ENCODE measurements at regions not wholly inside any gene's neighbourhood (a gene's known extent, or its start where the extent isn't known, plus 50 kb on each side); places are given as distances from the start of the nearest gene placed in this dataset.

DNA sequence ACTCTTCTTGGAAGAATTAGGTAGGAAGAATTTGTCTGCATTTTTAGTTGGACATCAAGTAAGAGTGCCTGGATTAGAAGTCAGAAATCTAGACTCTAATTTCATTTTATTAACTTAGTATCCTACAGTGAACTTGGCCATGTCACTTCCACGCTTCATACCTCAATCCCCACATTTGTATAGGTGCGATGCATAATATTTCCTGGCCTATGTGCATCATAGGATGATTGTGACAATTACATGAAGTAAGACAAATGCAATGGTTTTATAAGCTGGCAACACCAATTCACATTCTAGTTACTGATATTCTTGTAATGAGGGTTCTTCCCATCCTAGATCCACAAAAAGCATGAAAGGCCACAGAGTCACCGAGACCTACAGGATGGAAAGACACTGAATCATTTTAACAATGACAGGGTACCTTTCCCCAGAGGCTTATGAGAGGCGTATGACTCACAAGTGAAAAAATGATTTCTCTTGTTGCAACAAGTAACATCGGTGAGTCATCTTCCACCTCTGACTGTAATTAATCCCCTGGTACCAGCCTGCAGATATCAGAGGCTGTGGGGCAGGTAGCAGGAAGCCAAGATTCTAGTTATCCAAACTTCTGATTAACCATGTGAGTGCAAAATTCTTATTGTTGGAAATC is 56.0 kb upstream of the OR5AK2 start:
- DNase-seq (ENCODE audit: low spot score) = no peak

DNA sequence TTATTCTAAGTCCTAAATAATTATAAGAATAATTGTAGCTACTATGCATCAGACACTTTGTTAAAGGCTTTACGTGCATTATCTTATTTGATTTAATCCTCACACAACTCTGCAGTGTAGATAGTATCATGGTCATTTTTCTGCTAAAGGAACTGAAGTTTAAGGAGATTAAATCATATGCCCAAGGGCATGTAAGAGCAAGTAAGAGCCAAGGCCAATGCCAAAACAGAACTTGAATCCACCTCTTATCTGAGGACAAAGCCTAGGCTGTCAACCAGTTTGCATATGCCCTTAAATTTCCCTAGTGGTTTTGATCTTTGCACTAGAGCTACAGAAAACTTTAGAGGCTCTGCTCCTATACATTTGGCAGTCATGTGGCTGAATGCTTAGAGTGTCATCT is 65.6 kb upstream of the OR5AK2 start:
- no peak for DNase-seq (ENCODE audit: low spot score)

DNA sequence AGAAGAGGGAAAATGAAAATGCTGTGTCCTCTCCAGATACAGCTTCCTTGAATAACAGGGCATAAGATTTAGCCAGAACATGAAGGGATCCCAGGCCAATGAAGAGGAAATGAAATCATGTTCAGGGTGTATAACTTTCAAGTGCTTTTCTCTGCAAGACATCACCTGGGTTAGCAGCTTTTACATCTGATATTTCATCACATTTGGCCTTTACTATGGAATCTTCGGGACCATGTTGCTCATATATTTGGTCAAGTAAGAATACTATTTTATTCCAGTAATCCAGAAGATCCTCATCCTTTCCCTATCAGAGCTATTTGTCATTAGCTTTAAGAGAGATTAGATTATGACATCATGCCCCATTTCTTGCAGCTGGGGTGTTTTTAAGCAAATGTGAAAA is 66.3 kb upstream of the OR5AK2 start:
- DNase-seq (ENCODE audit: low spot score) = no peak

DNA sequence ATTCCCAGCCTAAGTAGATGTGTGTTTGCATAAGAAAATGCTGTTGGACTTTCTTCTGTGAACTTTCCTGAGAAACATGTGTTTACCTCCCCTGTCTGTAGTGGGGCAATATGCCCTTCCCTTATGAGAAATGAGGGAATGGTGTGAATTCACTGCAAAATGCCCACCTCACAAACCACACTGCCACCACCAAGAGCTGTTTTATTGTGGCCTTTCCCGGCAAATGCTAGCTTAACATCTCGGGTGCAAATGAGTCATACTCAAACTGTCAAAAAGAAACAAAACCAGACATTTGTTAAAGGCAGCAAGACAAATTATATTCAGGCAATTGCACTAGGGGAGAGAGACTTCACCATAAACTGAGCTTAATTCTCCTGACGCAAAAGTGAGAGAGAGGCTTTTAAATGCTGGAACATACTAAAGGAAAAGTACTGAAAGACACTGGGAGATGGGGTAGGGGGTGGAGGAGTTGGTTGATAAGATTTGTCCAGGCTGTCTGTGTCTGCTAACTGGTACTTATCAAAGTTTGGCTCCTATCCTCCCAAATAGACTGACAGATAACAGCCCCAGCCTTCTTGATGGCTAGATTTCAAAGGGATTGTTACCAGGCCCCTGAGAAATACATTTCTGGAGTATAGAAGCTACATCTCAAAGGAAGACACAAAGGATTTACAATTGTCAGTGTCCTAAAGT is 70.9 kb upstream of the OR5AK2 start:
- DNase-seq (ENCODE audit: low spot score) = no peak

DNA sequence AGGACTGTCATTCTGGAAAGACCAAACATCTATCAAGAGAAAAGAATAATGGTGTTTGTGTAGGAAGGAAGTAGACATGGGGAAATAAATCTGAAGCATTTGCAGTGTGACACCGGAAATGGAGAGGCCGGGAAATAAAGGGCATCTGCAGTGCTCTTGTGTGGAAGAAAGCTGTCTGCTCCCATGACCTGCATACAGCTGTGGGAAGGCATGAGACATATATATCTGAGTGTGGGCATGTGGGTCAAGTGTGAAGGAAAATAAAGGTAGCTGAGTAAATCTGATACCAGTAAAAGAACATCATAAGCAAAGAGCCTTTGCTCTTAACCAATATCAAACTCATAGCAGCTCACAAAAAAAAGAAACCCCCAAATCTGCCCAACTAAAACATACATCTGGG is 72.1 kb upstream of the OR5AK2 start:
- DNase-seq (ENCODE audit: low spot score) = no peak

DNA sequence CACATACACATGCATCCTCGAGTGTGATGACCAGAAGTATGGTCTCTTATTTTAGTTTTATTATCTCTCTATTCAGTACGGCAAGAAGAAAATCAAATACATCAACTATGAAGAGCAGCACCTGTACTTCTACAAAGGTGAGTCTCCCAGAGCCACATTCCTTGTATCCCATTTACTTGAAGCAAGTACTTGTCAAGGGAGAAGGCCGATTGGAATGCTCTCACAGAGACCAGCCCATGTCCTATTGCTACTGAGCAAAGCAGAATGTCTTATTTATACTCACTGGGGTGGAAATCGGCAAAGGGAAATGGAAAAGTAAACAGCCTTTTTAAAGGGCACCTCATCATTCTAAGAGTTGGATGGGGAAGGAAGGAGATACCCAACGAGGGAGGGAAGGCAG is 72.6 kb upstream of the OR5AK2 start:
- no peak for DNase-seq (ENCODE audit: low spot score)

DNA sequence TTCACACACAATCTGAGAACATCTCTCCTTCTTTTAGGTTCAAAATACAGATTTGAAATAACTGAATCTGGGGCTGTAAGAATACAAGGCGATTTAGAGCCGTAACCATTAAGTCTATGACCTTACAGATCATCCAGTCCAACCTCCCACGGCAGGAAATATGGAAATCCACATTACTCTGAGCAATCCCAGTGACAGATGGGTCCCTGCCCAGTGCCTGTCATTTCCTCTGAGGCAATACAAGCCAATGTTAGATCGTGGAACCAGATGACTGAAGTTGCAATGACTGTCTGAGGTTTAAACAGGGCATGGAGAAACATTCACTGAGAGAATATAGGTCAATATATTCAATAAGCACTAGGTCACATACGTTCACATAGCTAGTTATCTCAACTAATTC is 77.4 kb upstream of the OR5AK2 start:
- no peak for DNase-seq (ENCODE audit: low spot score)

DNA sequence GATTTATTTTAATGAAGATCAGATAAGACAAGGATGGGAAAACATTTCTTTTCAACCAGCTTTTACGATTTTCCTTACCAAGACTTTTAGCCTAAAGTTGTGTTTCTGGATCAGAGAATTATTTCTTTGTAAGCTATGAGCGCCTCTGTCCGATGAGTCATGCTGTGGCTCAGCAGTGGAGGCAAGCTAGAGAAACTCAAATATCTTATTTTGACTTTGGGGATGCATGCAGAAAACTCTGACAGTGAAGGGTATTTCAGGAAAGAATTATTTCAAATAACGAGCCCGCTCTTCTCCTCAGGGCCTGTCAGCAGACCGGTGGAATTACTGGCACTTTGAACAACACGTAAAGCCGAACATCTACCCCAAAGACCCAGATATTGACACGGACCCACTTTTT is 77.9 kb upstream of the OR5AK2 start:
- DNase-seq (ENCODE audit: low spot score) = no peak

DNA sequence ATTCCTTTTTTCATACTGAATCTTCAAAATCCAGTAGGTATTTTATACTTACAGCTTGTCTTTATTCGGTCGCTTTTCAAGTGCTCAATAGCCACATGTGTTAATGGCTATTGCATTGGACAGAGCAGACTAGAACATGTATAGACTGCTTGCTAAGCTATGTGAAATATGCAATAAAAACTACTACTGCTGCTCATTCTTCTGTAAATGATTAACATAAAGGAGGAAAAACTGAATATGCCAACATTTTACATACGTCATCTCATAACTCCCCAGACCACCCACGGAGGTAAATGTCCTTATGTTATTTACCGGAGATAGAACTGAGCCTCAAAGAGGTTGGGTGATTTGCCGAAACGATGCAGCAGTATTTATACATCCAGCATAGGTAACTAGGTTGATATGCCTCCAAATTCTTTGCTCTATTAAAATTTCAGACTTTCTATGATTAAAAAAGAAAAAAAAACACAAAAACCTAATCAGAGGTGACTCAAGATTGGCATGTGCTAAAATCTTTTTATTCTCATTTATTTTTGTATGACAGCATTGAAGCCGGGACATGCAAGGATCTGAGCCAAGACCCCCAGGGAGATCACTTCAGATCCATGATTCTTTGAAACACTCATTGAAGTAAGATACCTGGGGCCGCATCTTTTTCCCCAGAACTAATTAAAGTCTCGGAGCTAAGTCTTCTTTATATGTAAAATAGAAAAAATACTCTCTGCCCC is 78.5 kb upstream of the OR5AK2 start:
- no peak for DNase-seq (ENCODE audit: low spot score)

DNA sequence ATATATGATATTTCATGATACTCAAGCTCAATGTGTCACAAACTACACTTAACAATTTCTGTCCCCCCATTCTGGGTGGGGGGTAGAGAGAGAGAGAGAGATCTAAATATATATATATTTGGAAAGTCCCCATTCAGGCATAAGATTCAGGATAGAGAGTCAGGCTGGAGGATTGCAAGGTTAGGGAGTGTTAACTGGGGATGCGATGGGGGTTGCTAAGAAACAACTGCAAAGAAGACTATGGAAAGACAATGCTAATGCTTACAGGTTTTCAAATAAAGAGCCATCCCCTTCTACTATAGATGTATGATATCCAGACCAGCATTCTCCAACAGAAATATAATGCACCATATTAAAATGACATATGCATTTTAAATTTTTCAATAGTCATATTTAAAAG is 79.2 kb upstream of the OR5AK2 start:
- no peak for DNase-seq (ENCODE audit: low spot score)

DNA sequence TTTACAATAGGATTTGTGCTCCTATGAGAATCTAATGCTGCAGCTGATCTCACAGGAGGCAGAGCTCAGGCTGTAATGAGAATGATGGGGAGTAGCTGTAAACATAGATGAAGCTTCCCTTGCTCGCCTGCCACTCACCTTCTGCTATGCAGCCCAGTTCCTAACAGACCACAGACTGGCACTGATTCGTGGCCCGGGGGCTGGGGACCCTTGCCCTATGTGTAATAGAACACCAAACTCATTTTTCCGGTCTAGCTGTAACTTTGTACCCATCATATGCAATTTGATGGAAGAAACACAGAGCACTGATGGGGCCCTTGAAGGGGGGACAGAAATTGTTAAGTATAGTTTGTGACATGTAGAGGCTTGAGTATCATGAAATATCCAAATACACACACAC is 79.6 kb upstream of the OR5AK2 start:
- no peak for DNase-seq (ENCODE audit: low spot score)

DNA sequence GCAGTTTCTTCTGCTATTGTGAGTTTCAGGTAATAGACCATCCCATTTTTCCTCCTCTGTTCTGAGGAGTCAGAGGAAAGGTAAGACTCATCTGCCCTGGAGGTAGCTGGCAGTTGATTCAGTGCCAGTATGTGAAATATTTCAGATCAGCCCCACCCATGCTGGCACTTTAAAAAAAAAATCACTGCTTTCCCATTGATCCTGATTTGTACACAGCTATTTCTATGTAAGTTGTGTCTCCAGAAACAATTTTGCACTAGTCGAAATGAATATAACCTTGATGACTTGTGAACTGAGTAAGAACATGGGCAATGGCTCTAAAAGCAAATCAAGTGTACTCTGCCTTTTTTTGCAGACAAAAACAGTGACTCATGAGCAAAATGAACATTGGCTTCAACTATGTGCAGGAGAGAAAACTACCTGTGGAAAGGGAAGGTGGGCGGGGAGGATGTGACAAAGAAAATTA is 82.0 kb upstream of the OR5AK2 start:
- DNase-seq (ENCODE audit: low spot score) = no peak

DNA sequence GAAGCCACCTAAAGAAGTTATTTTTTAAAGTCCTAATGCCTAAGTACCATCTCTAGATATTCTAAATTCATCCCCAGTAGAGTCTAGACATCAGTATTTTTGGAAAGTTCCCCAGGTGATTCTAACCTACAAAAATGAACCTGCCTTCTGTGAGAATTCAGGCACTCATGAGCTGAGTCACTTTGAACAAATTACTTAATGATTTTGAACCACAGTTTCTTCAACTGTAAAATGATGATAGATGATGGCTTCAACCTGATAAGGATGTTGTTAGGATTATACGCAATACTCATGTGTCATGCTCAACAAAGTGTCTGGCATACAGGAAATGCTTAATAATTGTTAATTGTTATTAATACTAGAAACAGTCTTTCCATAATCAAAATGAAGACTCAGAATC is 82.8 kb upstream of the OR5AK2 start:
- no peak for DNase-seq (ENCODE audit: low spot score)

DNA sequence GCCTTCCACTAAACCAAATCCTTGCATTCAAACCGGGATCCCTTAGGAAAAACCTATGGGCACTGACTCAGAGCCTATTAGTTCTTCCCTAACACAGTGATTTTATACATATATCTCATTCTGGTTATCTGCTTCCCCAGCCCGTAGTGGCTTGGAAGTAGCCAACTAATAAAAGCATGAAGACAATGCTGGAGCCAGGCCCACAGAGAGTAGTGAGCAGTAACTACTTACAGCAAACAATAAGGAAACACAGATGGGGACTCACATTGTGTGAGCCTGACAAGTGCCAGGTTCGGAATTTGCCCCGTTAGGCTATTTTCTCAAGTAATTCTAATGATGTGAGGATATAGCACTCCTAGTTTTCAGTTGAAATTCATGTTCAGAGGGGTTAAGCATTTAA is 83.3 kb upstream of the OR5AK2 start:
- no peak for DNase-seq (ENCODE audit: low spot score)

DNA sequence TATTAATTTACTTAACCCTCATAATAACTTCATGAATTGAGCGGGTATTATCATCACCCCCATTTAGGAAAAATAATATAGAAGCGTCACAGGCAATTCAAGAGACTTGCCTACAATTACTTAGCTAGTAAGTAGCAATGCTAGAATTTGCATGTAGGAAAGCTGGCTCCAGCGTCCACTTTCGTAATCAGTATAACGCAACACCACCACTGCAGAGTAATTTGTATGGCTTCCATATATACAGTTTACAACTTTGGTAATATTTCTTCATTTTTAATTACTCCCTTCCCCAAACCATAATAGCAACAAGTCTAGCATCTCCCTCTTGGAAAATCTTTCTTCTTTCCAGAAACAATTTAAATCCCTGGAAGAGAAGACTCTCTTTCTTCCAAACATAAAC is 89.9 kb upstream of the OR5AK2 start:
- no peak for DNase-seq (ENCODE audit: low spot score)

DNA sequence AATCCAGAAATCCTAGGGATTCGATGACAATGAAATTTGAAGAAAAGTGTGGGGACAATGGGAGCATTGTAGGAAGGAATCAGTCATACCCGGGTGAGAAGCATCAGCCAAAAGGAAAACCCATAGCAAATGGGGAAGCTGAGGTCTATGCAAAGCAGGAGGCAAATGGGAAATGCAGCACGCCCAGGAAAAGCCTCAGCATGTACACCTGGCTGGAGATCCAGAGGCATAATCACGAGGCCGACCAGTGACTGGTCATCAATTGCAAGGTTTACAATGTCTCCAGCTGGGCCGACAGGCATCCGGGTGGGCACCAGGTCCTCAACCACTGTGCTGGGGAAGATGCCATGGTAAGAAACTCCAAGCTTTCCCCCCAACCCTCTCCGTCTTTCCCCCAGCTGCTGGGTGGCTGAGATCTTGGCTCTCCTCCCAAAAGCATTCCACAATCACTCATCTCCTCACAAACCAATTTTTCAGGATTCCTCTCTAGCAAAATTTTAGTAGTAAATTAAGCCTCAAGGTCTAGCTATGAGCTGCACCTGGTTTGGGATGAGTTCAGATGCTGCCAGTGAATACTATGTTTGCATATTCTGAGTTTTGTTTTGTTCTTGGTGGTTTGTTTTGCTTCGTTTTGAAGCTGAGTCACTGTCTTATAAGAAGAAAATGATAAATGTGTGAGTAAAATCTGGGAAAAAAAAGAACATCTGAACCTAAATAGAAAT is 98.0 kb upstream of the OR5AK2 start:
- no peak for DNase-seq (ENCODE audit: low spot score)

DNA sequence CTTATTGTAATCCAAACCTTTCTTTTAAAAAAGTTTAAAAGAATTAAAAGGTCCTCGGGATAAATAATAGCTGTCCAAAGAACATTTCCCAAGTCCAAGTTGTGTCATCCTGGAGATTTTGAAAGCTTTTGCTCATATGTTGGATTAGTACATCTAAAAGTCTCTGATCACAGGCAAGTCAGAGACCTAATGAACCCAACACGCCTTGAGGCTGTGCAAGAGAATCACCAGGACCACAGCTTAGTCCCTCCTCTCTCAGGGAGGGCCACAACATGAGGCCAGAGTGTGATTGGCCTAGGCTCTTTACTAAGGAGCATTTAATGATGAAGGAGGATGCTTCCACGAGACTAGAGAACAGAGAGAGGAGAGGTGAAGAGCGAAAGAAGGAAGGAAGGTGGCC is 98.7 kb upstream of the OR5AK2 start:
- DNase-seq (ENCODE audit: low spot score) = no peak

DNA sequence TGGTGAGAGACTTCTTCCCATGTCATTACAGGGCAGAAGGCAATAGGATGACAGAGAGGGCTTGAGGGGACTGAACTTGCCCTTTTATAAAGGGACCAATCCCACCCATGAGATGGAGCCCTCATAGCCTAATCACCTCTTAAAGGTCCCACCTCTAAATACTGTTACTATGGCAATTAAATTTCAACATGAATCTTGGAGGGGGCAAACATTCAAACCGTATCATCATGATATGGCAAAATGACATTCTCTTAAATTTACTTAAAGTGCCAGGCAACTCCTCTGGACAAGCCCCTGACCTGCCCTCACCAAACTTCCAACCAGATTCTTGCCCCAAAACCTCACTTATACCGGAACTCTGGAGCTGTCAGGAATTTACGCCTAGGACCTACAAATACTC is 100.8 kb upstream of the OR5AK2 start:
- no peak for DNase-seq (ENCODE audit: low spot score)

DNA sequence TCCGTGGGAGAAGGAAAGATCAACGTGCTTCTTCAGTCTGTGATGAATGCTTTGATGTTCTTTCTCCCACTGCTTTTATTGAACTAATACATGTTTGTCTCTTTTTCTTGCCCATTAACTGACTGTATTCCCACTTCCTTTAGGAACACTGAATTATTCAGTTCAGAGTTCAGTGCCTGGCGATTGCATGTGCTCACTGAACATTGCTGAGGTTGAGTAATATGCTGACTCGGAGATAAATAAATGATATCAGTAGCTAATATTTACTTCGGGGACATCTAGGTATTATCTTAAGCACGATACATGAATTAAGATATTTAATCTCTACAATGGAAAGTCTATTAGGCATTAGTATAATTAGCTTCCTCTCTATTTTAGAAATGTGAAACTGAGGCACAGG is 102.3 kb upstream of the OR5AK2 start:
- DNase-seq (ENCODE audit: low spot score) = no peak

DNA sequence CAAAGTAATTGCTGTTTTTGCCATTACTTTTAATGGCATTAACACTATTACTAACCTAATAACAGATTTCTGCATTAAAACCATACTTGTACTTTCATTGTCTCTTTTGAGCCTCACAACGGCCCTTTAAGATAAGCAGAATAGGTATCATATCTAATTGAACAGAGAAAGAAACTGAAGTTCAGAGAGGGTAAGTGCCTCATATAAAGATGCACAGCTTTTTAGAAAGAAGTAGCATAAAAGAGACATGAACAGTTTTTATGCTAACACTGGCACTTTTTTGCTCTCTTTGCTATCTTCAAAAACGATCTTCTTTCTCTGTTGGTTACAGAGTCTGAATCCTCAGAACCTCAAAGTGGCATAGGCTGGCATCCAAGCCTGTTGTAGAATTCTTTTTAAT is 102.9 kb upstream of the OR5AK2 start:
- no peak for DNase-seq (ENCODE audit: low spot score)

DNA sequence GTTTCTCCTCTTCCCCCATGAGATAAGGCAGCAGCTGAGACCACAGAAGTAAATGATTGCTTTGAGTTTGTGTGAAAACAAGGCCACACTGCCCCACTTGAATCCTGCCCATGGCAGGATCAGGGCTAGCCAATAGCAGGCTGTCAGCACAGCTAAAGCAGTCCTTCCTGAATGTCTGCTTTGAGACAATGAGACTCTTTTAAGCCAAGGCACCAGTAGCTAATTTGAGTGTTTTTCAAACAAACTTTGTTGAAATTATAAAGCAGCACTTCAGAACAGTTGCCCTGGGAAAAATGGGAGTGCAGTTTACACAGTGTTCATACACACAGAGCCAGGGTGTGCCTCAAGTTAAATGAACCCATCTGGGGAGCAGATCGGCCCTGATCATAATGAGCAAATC is 103.5 kb upstream of the OR5AK2 start:
- DNase-seq (ENCODE audit: low spot score) = no peak

DNA sequence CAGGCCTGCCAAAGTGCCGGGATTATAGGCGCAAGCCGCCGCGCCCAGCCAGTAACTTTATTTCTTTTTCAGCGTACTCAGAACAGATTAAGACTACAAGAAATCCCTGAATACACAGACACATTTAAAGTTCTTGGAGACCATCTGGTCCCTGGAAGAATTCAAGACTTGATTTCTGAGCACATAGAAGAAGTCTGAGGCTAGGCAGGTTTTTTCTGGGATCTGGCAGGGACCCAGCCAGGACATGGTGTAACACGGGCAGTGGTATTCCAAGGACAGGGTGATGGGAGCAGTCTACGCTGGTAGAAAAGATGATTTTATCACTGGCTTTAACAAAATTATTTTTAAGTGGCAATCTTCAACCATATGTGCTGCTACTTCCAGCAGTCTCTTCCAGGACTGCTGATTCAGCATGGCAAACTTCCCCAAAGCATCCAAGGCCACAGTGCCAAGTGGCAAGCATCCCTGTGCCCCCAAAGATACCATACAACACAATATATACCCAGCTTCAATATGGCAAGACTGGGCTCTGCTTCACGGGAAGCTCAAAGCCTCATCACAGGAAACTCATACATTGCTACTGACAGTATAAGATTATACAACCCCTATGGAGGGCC is 105.2 kb upstream of the OR5AK2 start:
- DNase-seq (ENCODE audit: low spot score) = no peak
